HG03196 (cell line): ENCODE measurements at regions not wholly inside any gene's neighbourhood (a gene's known extent, or its start where the extent isn't known, plus 50 kb on each side); places are given as distances from the start of the nearest gene placed in this dataset.

Experiments used
- ATAC-seq: cut with Tn5 transposase; IDR thresholded peaks from one replicate; pipeline ENCODE4 v1.9.1; 2021; ENCODE audit not compliant: unreplicated experiment

- no peak for ATAC-seq
Observed at GRCh38 chr9:81393985-81394811, 295.1 kb downstream of the TLE1 start.

- ATAC-seq: no peak
Observed at GRCh38 chr9:81391457-81391825, 297.9 kb downstream of the TLE1 start.

- no peak for ATAC-seq
Observed at GRCh38 chr9:81390792-81391456, 298.4 kb downstream of the TLE1 start.

- ATAC-seq: no peak
Observed at GRCh38 chr9:81389569-81389993, 299.8 kb downstream of the TLE1 start.

GRCh38 chr9:81388831-81389230, 300.5 kb downstream of the TLE1 start:
- no peak for ATAC-seq

GRCh38 chr9:81387360-81388106, 301.8 kb downstream of the TLE1 start:
- ATAC-seq: no peak

GRCh38 chr9:81384911-81385310, 304.4 kb downstream of the TLE1 start:
- ATAC-seq: no peak

GRCh38 chr9:81382281-81382680, 307.1 kb downstream of the TLE1 start:
- ATAC-seq: no peak

- ATAC-seq: no peak
Observed at GRCh38 chr9:81381694-81382093, 307.7 kb downstream of the TLE1 start.

GRCh38 chr9:81380504-81381359, 308.6 kb downstream of the TLE1 start:
- no peak for ATAC-seq

GRCh38 chr9:81379655-81380054, 309.7 kb downstream of the TLE1 start:
- ATAC-seq: no peak

- no peak for ATAC-seq
Observed at GRCh38 chr9:81377921-81378320, 311.4 kb downstream of the TLE1 start.

- ATAC-seq: no peak
Observed at GRCh38 chr9:81377320-81377719, 312.0 kb downstream of the TLE1 start.

GRCh38 chr9:81375187-81376100, 313.9 kb downstream of the TLE1 start:
- no peak for ATAC-seq

- no peak for ATAC-seq
Observed at GRCh38 chr9:81374459-81375186, 314.7 kb downstream of the TLE1 start.

- ATAC-seq: no peak
Observed at GRCh38 chr9:81373294-81373693, 316.1 kb downstream of the TLE1 start.

GRCh38 chr9:81372628-81373191, 316.6 kb downstream of the TLE1 start:
- no peak for ATAC-seq

- no peak for ATAC-seq
Observed at GRCh38 chr9:81371824-81372223, 317.5 kb downstream of the TLE1 start.

GRCh38 chr9:81370650-81371049, 318.7 kb downstream of the TLE1 start:
- ATAC-seq: no peak
